ENCODE measurements at regions not wholly inside any gene's neighbourhood (a gene's known extent, or its start where the extent isn't known, plus 50 kb on each side); places are given as distances from the start of the nearest gene placed in this dataset.

- TF ChIP-seq POLR2AphosphoS5 (IDR thresholded peaks at IDR 0.05; ENCODE audit: insufficient read depth in 1 of 2, low read depth in 1 of 2) (no peak), CTCF (IDR thresholded peaks at IDR 0.05) (no peak), POLR2A (IDR thresholded peaks at IDR 0.05) (no peak)
Observed at GRCh38 chrX:45681891-45682290, 481.2 kb upstream of the DIPK2B start.
